ENCODE measurements at regions not wholly inside any gene's neighbourhood (a gene's known extent, or its start where the extent isn't known, plus 50 kb on each side); places are given as distances from the start of the nearest gene placed in this dataset.

GRCh38 chr4:72809208-72809607 lies 240.2 kb upstream of the ADAMTS3 start:
- H3K4me1 ChIP-seq (ENCODE audit: control insufficient read depth, insufficient read depth, low read length), result no peaks in the 10 kb centered on the region
- H3K9me3 ChIP-seq (ENCODE audit: control insufficient read depth, low read length), result peaks cover 4% of the 10 kb centered on the region
- no peaks in the 10 kb centered on the region for H3K27me3 ChIP-seq (ENCODE audit: control insufficient read depth, insufficient read depth, low read length, poor library complexity, severe bottlenecking)
- H3K4me3 Mint-ChIP-seq, result no peak overlapping the region
- H3K27ac Mint-ChIP-seq, result no peak overlapping the region
- WGBS, 2 experiments (ENCODE audit: insufficient coverage in 1 of 2, insufficient read length in 1 of 2), result 87% methylated on average over 1 of the region's 1 CpG; no CpG with 5 or more reads in 1 of the 2 experiments
- H3K9me3 Mint-ChIP-seq, result no peaks in the 10 kb centered on the region
- no peaks in the 10 kb centered on the region for H3K36me3 Mint-ChIP-seq (ENCODE audit: low read depth)
- TF ChIP-seq CTCF (conservative IDR thresholded peaks at IDR 0.05), result no peak
- no peak overlapping the region for H3K9ac ChIP-seq (ENCODE audit: extremely low read depth, low read length, poor library complexity, severe bottlenecking)
- H3K4me3 ChIP-seq (ENCODE audit: low read length), result no peak overlapping the region
- DNase-seq, result no peak
- H3K36me3 ChIP-seq (ENCODE audit: control insufficient read depth, insufficient read depth, low read length), result no peaks in the 10 kb centered on the region
- no peak overlapping the region for H3K27ac ChIP-seq (ENCODE audit: low read depth, low read length)
- no peaks in the 10 kb centered on the region for H3K4me1 Mint-ChIP-seq
- H3K27me3 Mint-ChIP-seq (ENCODE audit: insufficient read depth), result no peaks in the 10 kb centered on the region

DNA sequence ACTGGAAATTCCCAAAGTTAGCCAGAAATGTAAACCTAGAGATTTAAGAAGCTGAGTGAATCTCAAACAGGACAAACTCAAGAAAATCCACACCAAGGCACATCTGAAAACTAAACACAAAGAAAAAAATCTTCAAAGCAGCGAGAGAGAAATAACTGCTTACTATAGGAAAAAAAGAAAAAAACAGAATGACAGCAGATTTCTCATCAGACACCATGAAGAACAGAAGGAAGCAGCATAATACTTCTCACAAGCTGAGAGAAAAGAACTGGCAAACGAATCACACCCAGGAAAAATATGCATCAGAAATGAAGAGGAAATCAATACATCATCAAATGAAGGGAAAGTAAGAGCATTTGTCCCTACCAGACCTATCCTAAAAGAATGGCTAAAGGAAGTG lies 236.3 kb upstream of the ADAMTS3 start:
- no peak for TF ChIP-seq CTCF (conservative IDR thresholded peaks at IDR 0.05)
- Histone ChIP-seq H3K27ac (ENCODE audit: low read depth, low read length) (no peak overlapping the region), H3K4me3 (ENCODE audit: low read length) (no peak overlapping the region), H3K27me3 (ENCODE audit: control insufficient read depth, insufficient read depth, low read length, poor library complexity, severe bottlenecking) (no peaks in the 10 kb centered on the region), H3K4me1 (ENCODE audit: control insufficient read depth, insufficient read depth, low read length) (no peaks in the 10 kb centered on the region), H3K36me3 (ENCODE audit: control insufficient read depth, insufficient read depth, low read length) (no peaks in the 10 kb centered on the region), H3K9ac (ENCODE audit: extremely low read depth, low read length, poor library complexity, severe bottlenecking) (no peak overlapping the region), H3K9me3 (ENCODE audit: control insufficient read depth, low read length) (no peaks in the 10 kb centered on the region)
- no peak for DNase-seq
- 72% methylated on average over 2 of the region's 2 CpGs; no CpG with 5 or more reads in 1 of the 2 experiments for WGBS, 2 experiments (ENCODE audit: insufficient coverage in 1 of 2, insufficient read length in 1 of 2)
- no peaks in the 10 kb centered on the region for H3K9me3 Mint-ChIP-seq
- no peaks in the 10 kb centered on the region for H3K4me1 Mint-ChIP-seq
- H3K27me3 Mint-ChIP-seq (ENCODE audit: insufficient read depth), result no peaks in the 10 kb centered on the region
- no peak overlapping the region for H3K4me3 Mint-ChIP-seq
- no peaks in the 10 kb centered on the region for H3K36me3 Mint-ChIP-seq (ENCODE audit: low read depth)
- H3K27ac Mint-ChIP-seq, result no peak overlapping the region

DNA sequence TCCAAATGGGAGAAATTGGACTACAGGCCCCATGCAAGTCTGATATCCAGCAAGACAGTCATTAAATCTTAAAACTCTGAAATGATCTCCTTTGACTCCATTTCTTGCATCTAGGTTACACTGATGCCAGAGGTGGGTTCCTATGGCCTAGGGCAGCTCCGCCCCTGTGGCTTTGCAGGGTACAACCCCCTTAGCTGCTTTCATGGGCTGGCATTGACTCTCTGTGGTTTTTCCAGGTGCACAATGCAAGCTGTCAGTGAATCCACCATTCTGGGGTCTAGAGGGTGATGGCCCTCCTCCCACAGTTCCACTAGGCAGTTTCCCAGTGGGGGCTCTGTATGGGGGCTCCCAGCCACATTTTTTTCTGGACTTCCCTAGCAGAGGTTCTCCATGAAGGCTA lies 228.5 kb upstream of the ADAMTS3 start:
- Mint-ChIP-seq H3K4me3 (no peak overlapping the region), H3K27ac (no peak overlapping the region), H3K27me3 (ENCODE audit: insufficient read depth) (no peaks in the 10 kb centered on the region), H3K9me3 (no peaks in the 10 kb centered on the region), H3K4me1 (no peaks in the 10 kb centered on the region), H3K36me3 (ENCODE audit: low read depth) (no peaks in the 10 kb centered on the region)
- TF ChIP-seq CTCF (conservative IDR thresholded peaks at IDR 0.05), result no peak
- no peak for DNase-seq
- Histone ChIP-seq H3K4me1 (ENCODE audit: control insufficient read depth, insufficient read depth, low read length) (no peaks in the 10 kb centered on the region), H3K36me3 (ENCODE audit: control insufficient read depth, insufficient read depth, low read length) (no peaks in the 10 kb centered on the region), H3K9me3 (ENCODE audit: control insufficient read depth, low read length) (no peaks in the 10 kb centered on the region), H3K27ac (ENCODE audit: low read depth, low read length) (no peak overlapping the region), H3K27me3 (ENCODE audit: control insufficient read depth, insufficient read depth, low read length, poor library complexity, severe bottlenecking) (no peaks in the 10 kb centered on the region), H3K9ac (ENCODE audit: extremely low read depth, low read length, poor library complexity, severe bottlenecking) (no peak overlapping the region), H3K4me3 (ENCODE audit: low read length) (no peak overlapping the region)
- 82 to 88% methylated on average over 1 of the region's 1 CpG for WGBS, 2 experiments (ENCODE audit: insufficient coverage in 1 of 2, insufficient read length in 1 of 2)

Data from endodermal cell (in vitro differentiated cells).